H1 (cell line): ENCODE measurements at regions not wholly inside any gene's neighbourhood (a gene's known extent, or its start where the extent isn't known, plus 50 kb on each side); places are given as distances from the start of the nearest gene placed in this dataset.
A peak's percentile ranks its signal among the peaks of the same experiment; 100 is the strongest.

Source experiments
- CTCF ChIA-PET: fragments of 300-600 bp; sonication (Branson Sonifier 250); formaldehyde crosslinking; loops from one replicate; lab custom pipeline; 2021; ENCODE audit not compliant: partially characterized antibody; lab: Charles Lee
- POLR2A ChIA-PET: fragments of 300-600 bp; sonication (Branson Sonifier 250); formaldehyde crosslinking; loops from one replicate; lab custom pipeline; 2021; ENCODE audit warnings: inconsistent platforms; ENCODE audit not compliant: partially characterized antibody; lab: Charles Lee
- DNase-seq, 2 experiments: peaks; one replicate each; pipeline versions ENCODE4 v3.0.0 to v3.0.0-alpha.2; 2010 to 2022; ENCODE audit warnings: low spot score in 2 of 2, low read depth in 1 of 2, mixed read lengths in 1 of 2
- FAIRE-seq: peaks from 2 replicates; lab custom pipeline; 2011; peaks lifted over from hg19 to GRCh38; lab: Jason Lieb, UNC
- H2AFZ ChIP-seq: 2 replicates; pipeline ENCODE4 v1.8.1; 2012; ENCODE audit warnings: low read length, inconsistent platforms
- H2AK5ac ChIP-seq: 2 replicates; pipeline ENCODE4 v1.6.1; 2013; ENCODE audit warnings: low read depth, low read length
- H2BK120ac ChIP-seq: replicated peaks from 2 replicates; pipeline ENCODE3; 2013; ENCODE audit warnings: low read depth, low read length, inconsistent platforms
- H2BK12ac ChIP-seq: 2 replicates; pipeline ENCODE4 v1.6.1; 2013; ENCODE audit warnings: low read depth, low read length
- H2BK15ac ChIP-seq: 2 replicates; pipeline ENCODE4 v1.6.1; 2013; ENCODE audit warnings: low read length
- H2BK20ac ChIP-seq: 2 replicates; pipeline ENCODE4 v1.6.1; 2013; ENCODE audit warnings: low read length
- H2BK5ac ChIP-seq: 2 replicates; pipeline ENCODE4 v1.6.1; 2013; ENCODE audit warnings: low read depth, low read length
- H3K14ac ChIP-seq: 2 replicates; pipeline ENCODE4 v1.6.1; 2013; ENCODE audit warnings: inconsistent platforms; ENCODE audit not compliant: insufficient read length
- H3K18ac ChIP-seq: 2 replicates; pipeline ENCODE4 v1.6.1; 2013; ENCODE audit warnings: low read length; ENCODE audit errors: extremely low read depth
- H3K23ac ChIP-seq: 2 replicates; pipeline ENCODE4 v1.6.1; 2013; ENCODE audit warnings: inconsistent platforms; ENCODE audit not compliant: insufficient read length
- H3K23me2 ChIP-seq: 2 replicates; pipeline ENCODE4 v1.6.1; 2013; ENCODE audit warnings: low read depth, low read length
- H3K27ac ChIP-seq: 2 replicates; pipeline ENCODE4 v1.6.1; 2011; ENCODE audit warnings: low read depth, low read length, inconsistent platforms
- H3K27me3 ChIP-seq, 4 experiments: replicated peaks in 1 of 4; 1 replicate in 1 of 4; 2 replicates in 3 of 4; pipeline versions ENCODE4 v1.6.1 to v1.8.1; 2011 to 2013; ENCODE audit warnings: low read length in 3 of 4, mild to moderate bottlenecking in 3 of 4, inconsistent platforms in 2 of 4, mixed read lengths in 2 of 4, moderate library complexity in 1 of 4; ENCODE audit not compliant: control insufficient read depth in 3 of 4, insufficient read depth in 3 of 4; ENCODE audit errors: extremely low read depth in 1 of 4
- H3K36me3 ChIP-seq, 4 experiments: 2 replicates each; pipeline versions ENCODE4 v1.6.1 to v1.8.1; 2011 to 2013; ENCODE audit warnings: mild to moderate bottlenecking in 4 of 4, low read length in 3 of 4, moderate library complexity in 2 of 4, control low read depth in 1 of 4, inconsistent platforms in 1 of 4; ENCODE audit not compliant: insufficient read depth in 4 of 4, control insufficient read depth in 2 of 4
- H3K4ac ChIP-seq: replicated peaks from 2 replicates; pipeline ENCODE3; 2013; ENCODE audit warnings: low read length, low read depth, mixed read lengths, inconsistent platforms; ENCODE audit not compliant: insufficient read length
- H3K4me1 ChIP-seq, 4 experiments: replicated peaks in 1 of 4; 1 replicate in 1 of 4; 2 replicates in 3 of 4; pipeline versions ENCODE4 v1.6.1 to v1.8.1; 2011 to 2013; ENCODE audit warnings: low read length in 3 of 4, inconsistent platforms in 2 of 4, mixed read lengths in 1 of 4; ENCODE audit not compliant: insufficient read depth in 4 of 4, control insufficient read depth in 3 of 4
- H3K4me2 ChIP-seq, 2 experiments: 2 replicates each; pipeline versions ENCODE4 v1.6.1 to v1.8.1; 2011 to 2013; ENCODE audit warnings: low read depth in 2 of 2, low read length in 2 of 2, control low read depth in 1 of 2, inconsistent platforms in 1 of 2, mild to moderate bottlenecking in 1 of 2; ENCODE audit not compliant: insufficient read depth in 1 of 2
- H3K4me3 ChIP-seq, 4 experiments: fragments of 200-600, 300-600 bp in 1 of 4; sonication (generic), shearing (Covaris generic), sonication (Bioruptor Twin) in 1 of 4; 2 replicates each; pipeline versions ENCODE4 v1.5.1 to v1.8.1; 2011 to 2016; ENCODE audit warnings: low read length in 4 of 4, low read depth in 3 of 4, control low read depth in 2 of 4, inconsistent platforms in 2 of 4, mild to moderate bottlenecking in 2 of 4, mixed read lengths in 1 of 4, moderate library complexity in 1 of 4; ENCODE audit not compliant: insufficient read depth in 2 of 4; ENCODE audit errors: extremely low read depth in 1 of 4
- H3K56ac ChIP-seq: replicated peaks from 2 replicates; pipeline ENCODE3; 2013; ENCODE audit warnings: low read depth, mild to moderate bottlenecking, mixed read lengths, low read length, inconsistent platforms; ENCODE audit not compliant: insufficient read length
- H3K79me1 ChIP-seq: 2 replicates; pipeline ENCODE4 v1.6.1; 2013; ENCODE audit warnings: low read depth, low read length, control low read depth
- H3K79me2 ChIP-seq, 2 experiments: 2 replicates each; pipeline versions ENCODE4 v1.6.1 to v1.8.1; 2012 to 2013; ENCODE audit warnings: low read length in 2 of 2, mild to moderate bottlenecking in 2 of 2, inconsistent platforms in 1 of 2; ENCODE audit not compliant: insufficient read depth in 2 of 2, control insufficient read depth in 1 of 2
- H3K9ac ChIP-seq, 4 experiments: replicated peaks in 1 of 4; 1 replicate in 1 of 4; 2 replicates in 3 of 4; pipeline versions ENCODE4 v1.6.1 to v1.8.1; 2011 to 2013; ENCODE audit warnings: low read depth in 3 of 4, low read length in 3 of 4, control low read depth in 2 of 4, mild to moderate bottlenecking in 2 of 4, moderate library complexity in 2 of 4, inconsistent platforms in 1 of 4; ENCODE audit errors: extremely low read depth in 1 of 4
- H3K9me3 ChIP-seq, 2 experiments: 2 replicates each; pipeline versions ENCODE4 v1.6.1 to v1.8.1; 2012 to 2013; ENCODE audit warnings: mild to moderate bottlenecking in 2 of 2, moderate library complexity in 2 of 2, control low read depth in 1 of 2, inconsistent platforms in 1 of 2, low read depth in 1 of 2, low read length in 1 of 2, mixed read lengths in 1 of 2; ENCODE audit not compliant: insufficient read depth in 2 of 2
- H4K20me1 ChIP-seq, 2 experiments: replicated peaks in 1 of 2; 2 replicates each; pipeline versions ENCODE3 to v1.8.1; 2011 to 2013; ENCODE audit warnings: inconsistent platforms in 2 of 2, low read length in 2 of 2, mild to moderate bottlenecking in 1 of 2; ENCODE audit not compliant: insufficient read depth in 2 of 2, control insufficient read depth in 1 of 2
- H4K5ac ChIP-seq: 2 replicates; pipeline ENCODE4 v1.6.1; 2013; ENCODE audit warnings: low read length, low read depth, mixed read lengths, inconsistent platforms; ENCODE audit not compliant: insufficient read length
- H4K8ac ChIP-seq: 2 replicates; pipeline ENCODE4 v1.8.0; 2013; ENCODE audit warnings: mild to moderate bottlenecking, moderate library complexity, low read length, inconsistent platforms; ENCODE audit not compliant: insufficient read depth; ENCODE audit errors: extremely low read depth
- H4K91ac ChIP-seq: replicated peaks from 2 replicates; pipeline ENCODE3; 2013; ENCODE audit warnings: low read length, mixed read lengths, inconsistent platforms; ENCODE audit not compliant: insufficient read length
- CBX8 ChIP-seq: fragments of 300-800, 300-1000 bp; sonication (generic); IDR thresholded peaks from 2 replicates; pipeline ENCODE4 v1.7.1; 2016; ENCODE audit warnings: low read depth, low read length, borderline replicate concordance
- RNF2 ChIP-seq: fragments of 200-900, 300-1000 bp; sonication (generic); IDR thresholded peaks from 2 replicates; pipeline ENCODE4 v1.7.1; 2016; ENCODE audit warnings: borderline replicate concordance, low read depth, mild to moderate bottlenecking, antibody characterized with exemption, low read length; ENCODE audit not compliant: poor library complexity, severe bottlenecking; ENCODE audit errors: missing control alignments
- SIRT6 ChIP-seq: IDR thresholded peaks from one replicate; pipeline ENCODE4 v1.7.1; 2012; ENCODE audit warnings: low read length, inconsistent platforms
- SP1 ChIP-seq: IDR thresholded peaks from 2 replicates; pipeline ENCODE4 v1.6.1; 2011; ENCODE audit warnings: low read depth, low read length
- SUZ12 ChIP-seq: fragments of 200-600 bp; sonication (generic); IDR thresholded peaks from 2 replicates; pipeline ENCODE4 v1.6.1; 2012; ENCODE audit warnings: mild to moderate bottlenecking, inconsistent platforms, low read length, moderate library complexity, mixed read lengths
- ZNF274 ChIP-seq: IDR thresholded peaks from 2 replicates; pipeline ENCODE4 v1.7.0; 2012; ENCODE audit warnings: low read length, borderline replicate concordance; ENCODE audit errors: extremely low read depth
- WGBS, 2 experiments: shearing (Covaris generic) in 1 of 2; methylation state at CpG; one replicate each; pipeline versions ENCODE4 v1.1.6 to v1.1.7; 2013 to 2015; ENCODE audit warnings: low lambda C conversion rate in 2 of 2, mixed read lengths in 2 of 2, inconsistent platforms in 1 of 2, low coverage in 1 of 2, missing lambda C conversion rate in 1 of 2; ENCODE audit not compliant: insufficient replicate concordance in 2 of 2, insufficient coverage in 1 of 2, insufficient read length in 1 of 2; ENCODE audit errors: extremely low coverage in 1 of 2, missing lambda C conversion rate in 1 of 2; 5-methylcytosine and 5-hydroxymethylcytosine counted together
- TF ChIP-seq, protein P1 (sequence below): IDR thresholded peaks from 2 replicates; pipeline ENCODE4 v1.6.1; 2012; ENCODE audit warnings: inconsistent platforms
- TF ChIP-seq, protein P2 (sequence below), 3 experiments: IDR thresholded peaks; 1 replicate in 2 of 3; 2 replicates in 1 of 3; pipeline versions ENCODE4 v1.5.1 to v1.6.1; 2011; ENCODE audit warnings: low read length in 3 of 3, mild to moderate bottlenecking in 3 of 3, inconsistent platforms in 2 of 3, low read depth in 1 of 3, moderate library complexity in 1 of 3; ENCODE audit not compliant: insufficient read depth in 1 of 3; ENCODE audit errors: control extremely low read depth in 1 of 3

GRCh38 chr15:89406940-89407607 lies 72.5 kb upstream of the POLG start:
- no peak overlapping the region for H3K18ac ChIP-seq
- no peak overlapping the region for H3K4ac ChIP-seq
- no peaks in the 10 kb centered on the region for H3K79me1 ChIP-seq
- H3K27ac ChIP-seq, result no peak overlapping the region
- no peak overlapping the region for H3K9ac ChIP-seq
- H4K91ac ChIP-seq, result no peak overlapping the region
- ChIA-PET POLR2A (interaction anchor here (1.0 to 3.4 kb wide), 6 partner anchors 9 to 48 kb away, joined by 3 to 26 read pairs (median 5); no protein-coding TSS in a partner anchor), CTCF (interaction anchor here (0.6 to 2.8 kb wide), 8 partner anchors 10 to 1539 kb away, joined by 3 to 33 read pairs (median 6); partner anchors contain the start of gene TICRR)
- peak overlapping the region; percentile 61 to 63 for H3K4me2 ChIP-seq
- H3K79me2 ChIP-seq, result no peaks in the 10 kb centered on the region
- no peak overlapping the region for H4K8ac ChIP-seq
- H3K27me3 ChIP-seq, result peaks cover 97 to 100% (median 99%) of the 10 kb centered on the region in 4 experiments
- H2AK5ac ChIP-seq, result no peak overlapping the region
- no peaks in the 10 kb centered on the region; a peak in 1 of 8 replicates for H3K36me3 ChIP-seq
- H3K14ac ChIP-seq, result no peak overlapping the region
- H3K23me2 ChIP-seq, result no peaks in the 10 kb centered on the region; the same call in 1 of the 2 replicates
- H3K4me3 ChIP-seq, result peak overlapping the region in 1 of 4 experiments; percentile 40; a peak in 2 of 8 replicates
- DNase-seq, result no peak
- no peak overlapping the region for H3K56ac ChIP-seq
- H2BK20ac ChIP-seq, result no peak overlapping the region
- H2BK15ac ChIP-seq, result no peak overlapping the region
- peaks cover 3 to 54% (median 31%) of the 10 kb centered on the region in 4 experiments for H3K4me1 ChIP-seq
- peaks cover 12 to 18% of the 10 kb centered on the region in 2 experiments for H4K20me1 ChIP-seq
- H2AFZ ChIP-seq, result no peak overlapping the region
- no peaks in the 10 kb centered on the region; a peak in 1 of 4 replicates for H3K9me3 ChIP-seq
- no peak overlapping the region for H2BK12ac ChIP-seq
- no peak overlapping the region for H3K23ac ChIP-seq
- no peak overlapping the region for H4K5ac ChIP-seq
- no peak overlapping the region for H2BK5ac ChIP-seq
- H2BK120ac ChIP-seq, result no peak overlapping the region
- WGBS, 2 experiments, result 3% methylated on average over 45 of the region's 46 CpGs; no CpG with 5 or more reads in 1 of the 2 experiments
- no peak for FAIRE-seq
- TF ChIP-seq SP1, result 0 out of 2 replicates have a peak, but pooled peaks have one; percentile 23
- peak; percentile 29 for TF ChIP-seq SUZ12
- TF ChIP-seq, protein P1, sequence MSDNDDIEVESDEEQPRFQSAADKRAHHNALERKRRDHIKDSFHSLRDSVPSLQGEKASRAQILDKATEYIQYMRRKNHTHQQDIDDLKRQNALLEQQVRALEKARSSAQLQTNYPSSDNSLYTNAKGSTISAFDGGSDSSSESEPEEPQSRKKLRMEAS, result peak; percentile 72
- TF ChIP-seq RNF2, result peak; percentile 73
- TF ChIP-seq SIRT6, result no peak
- TF ChIP-seq CBX8, result peak; percentile 77; the same call in 1 of the 2 replicates
- TF ChIP-seq ZNF274, result no peak
- TF ChIP-seq, protein P2, sequence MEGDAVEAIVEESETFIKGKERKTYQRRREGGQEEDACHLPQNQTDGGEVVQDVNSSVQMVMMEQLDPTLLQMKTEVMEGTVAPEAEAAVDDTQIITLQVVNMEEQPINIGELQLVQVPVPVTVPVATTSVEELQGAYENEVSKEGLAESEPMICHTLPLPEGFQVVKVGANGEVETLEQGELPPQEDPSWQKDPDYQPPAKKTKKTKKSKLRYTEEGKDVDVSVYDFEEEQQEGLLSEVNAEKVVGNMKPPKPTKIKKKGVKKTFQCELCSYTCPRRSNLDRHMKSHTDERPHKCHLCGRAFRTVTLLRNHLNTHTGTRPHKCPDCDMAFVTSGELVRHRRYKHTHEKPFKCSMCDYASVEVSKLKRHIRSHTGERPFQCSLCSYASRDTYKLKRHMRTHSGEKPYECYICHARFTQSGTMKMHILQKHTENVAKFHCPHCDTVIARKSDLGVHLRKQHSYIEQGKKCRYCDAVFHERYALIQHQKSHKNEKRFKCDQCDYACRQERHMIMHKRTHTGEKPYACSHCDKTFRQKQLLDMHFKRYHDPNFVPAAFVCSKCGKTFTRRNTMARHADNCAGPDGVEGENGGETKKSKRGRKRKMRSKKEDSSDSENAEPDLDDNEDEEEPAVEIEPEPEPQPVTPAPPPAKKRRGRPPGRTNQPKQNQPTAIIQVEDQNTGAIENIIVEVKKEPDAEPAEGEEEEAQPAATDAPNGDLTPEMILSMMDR (IDR thresholded peaks at IDR 0.05; ENCODE audit: control extremely low read depth in 1 of 3, insufficient read depth in 1 of 3, low read depth in 1 of 3, low read length in 3 of 3), result peak; percentile 22 to 36 (median 27); a peak in 3 of 4 replicates
